Daoy (cell line): ENCODE measurements at regions not wholly inside any gene's neighbourhood (a gene's known extent, or its start where the extent isn't known, plus 50 kb on each side); places are given as distances from the start of the nearest gene placed in this dataset.

Experiments used
- DNase-seq: peaks from one replicate; pipeline ENCODE4 v3.0.0-alpha.2; 2015; ENCODE audit warnings: low read depth

GRCh38 chr7:124692425-124692824 is 73.2 kb downstream of the GPR37 start:
- peak; percentile 21 for DNase-seq

- DNase-seq = no peak
Observed at GRCh38 chr7:124690840-124691239, 74.8 kb downstream of the GPR37 start.

- DNase-seq = no peak
Observed at GRCh38 chr7:124689931-124690330, 75.7 kb downstream of the GPR37 start.

- DNase-seq = no peak
Observed at GRCh38 chr7:124689523-124689922, 76.1 kb downstream of the GPR37 start.

- peak; percentile 57 for DNase-seq
Observed at GRCh38 chr7:124688991-124689390, 76.6 kb downstream of the GPR37 start.

GRCh38 chr7:124686543-124687171 is 78.9 kb downstream of the GPR37 start:
- DNase-seq = no peak

- DNase-seq = no peak
Observed at GRCh38 chr7:124681946-124682345, 83.6 kb downstream of the GPR37 start.

- DNase-seq = no peak
Observed at GRCh38 chr7:124680304-124680703, 85.3 kb downstream of the GPR37 start.

- no peak for DNase-seq
Observed at GRCh38 chr7:124679586-124680225, 85.9 kb downstream of the GPR37 start.

- DNase-seq = no peak
Observed at GRCh38 chr7:124679146-124679545, 86.4 kb downstream of the GPR37 start.

GRCh38 chr7:124674451-124674850 is 91.1 kb downstream of the GPR37 start:
- DNase-seq = no peak

- no peak for DNase-seq
Observed at GRCh38 chr7:124672011-124672410, 93.6 kb downstream of the GPR37 start.

GRCh38 chr7:124667312-124668153 is 98.1 kb downstream of the GPR37 start:
- DNase-seq = no peak

GRCh38 chr7:124662937-124663336 is 102.7 kb downstream of the GPR37 start:
- no peak for DNase-seq

- no peak for DNase-seq
Observed at GRCh38 chr7:124662372-124662771, 103.2 kb downstream of the GPR37 start.

GRCh38 chr7:124655990-124656389 is 109.6 kb downstream of the GPR37 start:
- DNase-seq = no peak

- peak; percentile 20 for DNase-seq
Observed at GRCh38 chr7:124652237-124652636, 113.4 kb downstream of the GPR37 start.

- DNase-seq = no peak
Observed at GRCh38 chr7:124651136-124651535, 114.5 kb downstream of the GPR37 start.

- DNase-seq = no peak
Observed at GRCh38 chr7:124649397-124650014, 116.1 kb downstream of the GPR37 start.

- DNase-seq = no peak
Observed at GRCh38 chr7:124647630-124648306, 117.8 kb downstream of the GPR37 start.

GRCh38 chr7:124645704-124646103 is 119.9 kb downstream of the GPR37 start:
- DNase-seq = no peak

- DNase-seq = no peak
Observed at GRCh38 chr7:124643311-124643811, 122.2 kb downstream of the GPR37 start.
